Neuronal stem cell (in vitro differentiated cells): ENCODE measurements at regions not wholly inside any gene's neighbourhood (a gene's known extent, or its start where the extent isn't known, plus 50 kb on each side); places are given as distances from the start of the nearest gene placed in this dataset.
"Not testable (repeated sequence)": the region's sequence is repeated elsewhere in the genome, so short reads cannot be mapped to it uniquely, and the experiment has no call there.

Experiments
- DNase-seq: peaks from one replicate; pipeline ENCODE4 v3.0.0-alpha.2; 2013; ENCODE audit warnings: low spot score
- H2AFZ ChIP-seq: one replicate; pipeline ENCODE4 v1.6.1; 2013; ENCODE audit warnings: mild to moderate bottlenecking, low read length, inconsistent platforms
- H2AK5ac ChIP-seq: 2 replicates; pipeline ENCODE4 v1.6.1; 2013; ENCODE audit warnings: low read depth, mild to moderate bottlenecking, inconsistent platforms, low read length, moderate library complexity, mixed read lengths
- H2BK120ac ChIP-seq: 2 replicates; pipeline ENCODE4 v1.6.1; 2013; ENCODE audit warnings: low read depth, mild to moderate bottlenecking, inconsistent platforms, low read length, moderate library complexity, mixed read lengths
- H2BK12ac ChIP-seq: one replicate; pipeline ENCODE4 v1.6.1; 2013; ENCODE audit warnings: low read length, inconsistent platforms
- H2BK15ac ChIP-seq: 2 replicates; pipeline ENCODE4 v1.6.1; 2013; ENCODE audit warnings: mild to moderate bottlenecking, low read length, inconsistent platforms, mixed read lengths
- H2BK5ac ChIP-seq: one replicate; pipeline ENCODE4 v1.6.1; 2013; ENCODE audit warnings: inconsistent platforms, mild to moderate bottlenecking, low read length, moderate library complexity
- H3K14ac ChIP-seq: one replicate; pipeline ENCODE4 v1.6.1; 2013; ENCODE audit warnings: low read length, inconsistent platforms
- H3K18ac ChIP-seq: 2 replicates; pipeline ENCODE4 v1.6.1; 2013; ENCODE audit warnings: low read length, inconsistent platforms
- H3K23ac ChIP-seq: 2 replicates; pipeline ENCODE4 v1.6.1; 2013; ENCODE audit warnings: low read depth, mild to moderate bottlenecking, mixed read lengths, low read length, inconsistent platforms; ENCODE audit not compliant: poor library complexity
- H3K27ac ChIP-seq: replicated peaks from 3 replicates; pipeline ENCODE4 v1.5.1; 2013; ENCODE audit warnings: low read length, inconsistent platforms
- H3K27me3 ChIP-seq, 3 experiments: 2 replicates each; pipeline ENCODE4 v1.6.1; 2013; ENCODE audit warnings: low read length in 3 of 3, mild to moderate bottlenecking in 2 of 3, inconsistent platforms in 1 of 3, low read depth in 1 of 3, mixed read lengths in 1 of 3, moderate library complexity in 1 of 3; ENCODE audit not compliant: control insufficient read depth in 3 of 3, insufficient read depth in 3 of 3
- H3K36me3 ChIP-seq, 2 donors: replicated peaks in 1 of 2; 2 replicates each; pipeline ENCODE4 v1.6.1; 2013; ENCODE audit warnings: low read length in 2 of 2; ENCODE audit not compliant: control insufficient read depth in 2 of 2, insufficient read depth in 2 of 2
- H3K4ac ChIP-seq: 2 replicates; pipeline ENCODE4 v1.6.1; 2013; ENCODE audit warnings: inconsistent platforms, mild to moderate bottlenecking, low read length, moderate library complexity
- H3K4me1 ChIP-seq, 2 donors: 1 replicate in 1 of 2; 2 replicates in 1 of 2; pipeline ENCODE4 v1.6.1; 2013; ENCODE audit warnings: low read length in 2 of 2, low read depth in 1 of 2; ENCODE audit not compliant: control insufficient read depth in 2 of 2, insufficient read depth in 1 of 2
- H3K4me2 ChIP-seq: one replicate; pipeline ENCODE4 v1.6.1; 2013; ENCODE audit warnings: mild to moderate bottlenecking, low read length, inconsistent platforms; ENCODE audit not compliant: insufficient read depth, poor library complexity, severe bottlenecking
- H3K4me3 ChIP-seq, 2 donors: 2 replicates each; pipeline ENCODE4 v1.5.1; 2013; ENCODE audit warnings: low read length in 2 of 2, mild to moderate bottlenecking in 2 of 2, inconsistent platforms in 1 of 2, moderate library complexity in 1 of 2
- H3K79me1 ChIP-seq: one replicate; pipeline ENCODE4 v1.6.1; 2013; ENCODE audit warnings: low read depth, mild to moderate bottlenecking, inconsistent platforms, low read length, moderate library complexity
- H3K9ac ChIP-seq: one replicate; pipeline ENCODE4 v1.6.1; 2013; ENCODE audit warnings: mild to moderate bottlenecking, low read depth, low read length, inconsistent platforms; ENCODE audit not compliant: poor library complexity
- H3K9me3 ChIP-seq, 2 donors: replicated peaks in 1 of 2; 2 replicates each; pipeline versions ENCODE3 to v1.6.1; 2013; ENCODE audit warnings: low read length in 2 of 2, mild to moderate bottlenecking in 2 of 2, inconsistent platforms in 1 of 2, low read depth in 1 of 2, mixed read lengths in 1 of 2, moderate library complexity in 1 of 2; ENCODE audit not compliant: control insufficient read depth in 2 of 2, insufficient read depth in 1 of 2
- H4K8ac ChIP-seq: one replicate; pipeline ENCODE4 v1.6.1; 2013; ENCODE audit warnings: low read depth, mild to moderate bottlenecking, inconsistent platforms, low read length, moderate library complexity
- H4K91ac ChIP-seq: one replicate; pipeline ENCODE4 v1.6.1; 2013; ENCODE audit warnings: low read length, low read depth, mild to moderate bottlenecking, inconsistent platforms; ENCODE audit not compliant: poor library complexity
- WGBS, 2 donors: extraction: QIAGEN DNeasy Blood & Tissue Kit; methylation state at CpG; one replicate each; pipeline ENCODE4 v1.1.7; 2013; ENCODE audit warnings: missing lambda C conversion rate in 2 of 2, mixed read lengths in 1 of 2; ENCODE audit not compliant: insufficient read length in 2 of 2, insufficient replicate concordance in 1 of 2; ENCODE audit errors: extremely low coverage in 2 of 2; 5-methylcytosine and 5-hydroxymethylcytosine counted together

- Histone ChIP-seq H3K4me3 (no peak overlapping the region), H3K14ac (no peak overlapping the region), H2BK120ac (no peak overlapping the region), H3K27me3 (no peaks in the 10 kb centered on the region), H4K8ac (no peak overlapping the region), H3K36me3 (no peaks in the 10 kb centered on the region), H4K91ac (no peak overlapping the region), H3K18ac (no peak overlapping the region), H3K4me1 (no peaks in the 10 kb centered on the region), H3K27ac (no peak overlapping the region), H3K4ac (no peak overlapping the region), H3K23ac (no peak overlapping the region), H2AFZ (no peak overlapping the region), H3K9ac (no peak overlapping the region), H2BK12ac (no peak overlapping the region), H3K4me2 (no peak overlapping the region), H3K9me3 (no peaks in the 10 kb centered on the region), H2AK5ac (no peak overlapping the region), H2BK15ac (no peak overlapping the region), H3K79me1 (no peaks in the 10 kb centered on the region), H2BK5ac (no peak overlapping the region)
- no peak for DNase-seq
- no CpG with 5 or more reads among the region's 2 CpGs for WGBS, 2 donors
Observed at GRCh38 chr1:208990456-208990855, 593.1 kb upstream of the CAMK1G start.

GRCh38 chr1:208997053-208997452 lies 586.5 kb upstream of the CAMK1G start:
- DNase-seq, H2AK5ac ChIP-seq, H3K18ac ChIP-seq, H3K4me2 ChIP-seq, H3K9me3 ChIP-seq, H3K9ac ChIP-seq, H3K27ac ChIP-seq, H3K4ac ChIP-seq, H2AFZ ChIP-seq, H3K4me3 ChIP-seq, H3K23ac ChIP-seq, H2BK5ac ChIP-seq, H4K8ac ChIP-seq, H4K91ac ChIP-seq, H2BK15ac ChIP-seq, H2BK12ac ChIP-seq, H3K14ac ChIP-seq, H2BK120ac ChIP-seq, H3K36me3 ChIP-seq, H3K27me3 ChIP-seq, H3K4me1 ChIP-seq, H3K79me1 ChIP-seq: not testable (repeated sequence)
- no CpG with 5 or more reads among the region's 2 CpGs for WGBS, 2 donors

GRCh38 chr1:208997726-208998312 lies 585.7 kb upstream of the CAMK1G start:
- H3K9me3 ChIP-seq = no peaks in the 10 kb centered on the region
- no peak for DNase-seq
- H2AK5ac ChIP-seq = no peak overlapping the region
- H3K23ac ChIP-seq = no peak overlapping the region
- H3K4me2 ChIP-seq = no peak overlapping the region
- no peak overlapping the region for H2BK5ac ChIP-seq
- no peaks in the 10 kb centered on the region for H3K36me3 ChIP-seq
- no peak overlapping the region for H2AFZ ChIP-seq
- no peak overlapping the region for H4K91ac ChIP-seq
- no peaks in the 10 kb centered on the region for H3K4me1 ChIP-seq
- H3K4me3 ChIP-seq = no peak overlapping the region
- no peak overlapping the region for H3K14ac ChIP-seq
- H3K9ac ChIP-seq = no peak overlapping the region
- no peak overlapping the region for H3K18ac ChIP-seq
- WGBS, 2 donors = no CpG with 5 or more reads among the region's 2 CpGs
- H2BK120ac ChIP-seq = no peak overlapping the region
- H3K27ac ChIP-seq = no peak overlapping the region
- H2BK15ac ChIP-seq = no peak overlapping the region
- no peaks in the 10 kb centered on the region for H3K79me1 ChIP-seq
- H4K8ac ChIP-seq = no peak overlapping the region
- no peak overlapping the region for H2BK12ac ChIP-seq
- no peak overlapping the region for H3K4ac ChIP-seq
- H3K27me3 ChIP-seq = no peaks in the 10 kb centered on the region

- DNase-seq = no peak
- Histone ChIP-seq H2AFZ (no peak overlapping the region), H2AK5ac (no peak overlapping the region), H3K9me3 (no peaks in the 10 kb centered on the region), H3K23ac (no peak overlapping the region), H2BK15ac (no peak overlapping the region), H4K91ac (no peak overlapping the region), H3K4me1 (no peaks in the 10 kb centered on the region), H2BK12ac (no peak overlapping the region), H3K27me3 (no peaks in the 10 kb centered on the region), H3K79me1 (no peaks in the 10 kb centered on the region), H2BK120ac (no peak overlapping the region), H3K14ac (no peak overlapping the region), H3K4me3 (no peak overlapping the region), H3K36me3 (no peaks in the 10 kb centered on the region), H3K4me2 (no peak overlapping the region), H4K8ac (no peak overlapping the region), H3K9ac (no peak overlapping the region), H3K4ac (no peak overlapping the region), H2BK5ac (no peak overlapping the region), H3K27ac (no peak overlapping the region), H3K18ac (no peak overlapping the region)
- WGBS, 2 donors = no CpG with 5 or more reads among the region's 1 CpG
Observed at GRCh38 chr1:209008586-209008985, 574.9 kb upstream of the CAMK1G start.
